ENCODE measurements at regions not wholly inside any gene's neighbourhood (a gene's known extent, or its start where the extent isn't known, plus 50 kb on each side); places are given as distances from the start of the nearest gene placed in this dataset.

- DNase-seq (ENCODE audit: low spot score) (no peak), ATAC-seq (no peak)
- Mint-ChIP-seq H3K4me1 (ENCODE audit: low read depth in 2 of 2) (peaks cover 0 to 4% of the 10 kb centered on the region in 2 donors), H3K27ac (no peak overlapping the region), H3K9me3 (no peaks in the 10 kb centered on the region), H3K36me3 (no peaks in the 10 kb centered on the region), H3K4me3 (no peak overlapping the region), H3K27me3 (peaks cover 17 to 23% of the 10 kb centered on the region in 2 donors)
Observed at GRCh38 chr12:67792185-67792584, 143.6 kb downstream of the DYRK2 start.

- H3K27me3 Mint-ChIP-seq = peaks cover 24 to 35% of the 10 kb centered on the region in 2 donors
- H3K4me3 Mint-ChIP-seq = no peak overlapping the region
- DNase-seq (ENCODE audit: low spot score) = no peak
- no peaks in the 10 kb centered on the region for H3K9me3 Mint-ChIP-seq
- no peak overlapping the region for H3K27ac Mint-ChIP-seq
- no peaks in the 10 kb centered on the region for H3K36me3 Mint-ChIP-seq
- H3K4me1 Mint-ChIP-seq (ENCODE audit: low read depth in 2 of 2) = peaks cover 0 to 4% of the 10 kb centered on the region in 2 donors
- no peak for ATAC-seq
Observed at GRCh38 chr12:67794161-67794560, 145.6 kb downstream of the DYRK2 start.

- peaks cover 0 to 4% of the 10 kb centered on the region in 2 donors for H3K4me1 Mint-ChIP-seq (ENCODE audit: low read depth in 2 of 2)
- H3K27ac Mint-ChIP-seq = no peak overlapping the region
- peaks cover 26 to 39% of the 10 kb centered on the region in 2 donors for H3K27me3 Mint-ChIP-seq
- no peak overlapping the region for H3K4me3 Mint-ChIP-seq
- DNase-seq (ENCODE audit: low spot score) (no peak), ATAC-seq (no peak)
- H3K9me3 Mint-ChIP-seq = no peaks in the 10 kb centered on the region
- no peaks in the 10 kb centered on the region for H3K36me3 Mint-ChIP-seq
Observed at GRCh38 chr12:67795236-67795635, 146.7 kb downstream of the DYRK2 start.

GRCh38 chr12:67797185-67797741, 148.7 kb downstream of the DYRK2 start:
- H3K27me3 Mint-ChIP-seq = peaks cover 16 to 29% of the 10 kb centered on the region in 2 donors
- peaks cover 0 to 4% of the 10 kb centered on the region in 2 donors for H3K4me1 Mint-ChIP-seq (ENCODE audit: low read depth in 2 of 2)
- ATAC-seq (no peak), DNase-seq (ENCODE audit: low spot score) (no peak)
- no peak overlapping the region for H3K27ac Mint-ChIP-seq
- no peak overlapping the region for H3K4me3 Mint-ChIP-seq
- no peaks in the 10 kb centered on the region for H3K9me3 Mint-ChIP-seq
- no peaks in the 10 kb centered on the region for H3K36me3 Mint-ChIP-seq

GRCh38 chr12:67797753-67798152, 149.2 kb downstream of the DYRK2 start:
- ATAC-seq (no peak), DNase-seq (ENCODE audit: low spot score) (no peak)
- Mint-ChIP-seq H3K4me3 (no peak overlapping the region), H3K27me3 (peaks cover 16 to 29% of the 10 kb centered on the region in 2 donors), H3K36me3 (no peaks in the 10 kb centered on the region), H3K27ac (no peak overlapping the region), H3K4me1 (ENCODE audit: low read depth in 2 of 2) (peaks cover 0 to 4% of the 10 kb centered on the region in 2 donors), H3K9me3 (no peaks in the 10 kb centered on the region)

GRCh38 chr12:67798768-67799167, 150.2 kb downstream of the DYRK2 start:
- H3K27ac Mint-ChIP-seq = no peak overlapping the region

GRCh38 chr12:67802731-67803130, 154.2 kb downstream of the DYRK2 start:
- Mint-ChIP-seq H3K9me3 (no peaks in the 10 kb centered on the region), H3K4me1 (ENCODE audit: low read depth in 2 of 2) (peaks cover 0 to 4% of the 10 kb centered on the region in 2 donors), H3K27me3 (peaks cover 8 to 15% of the 10 kb centered on the region in 2 donors), H3K27ac (no peak overlapping the region), H3K4me3 (no peak overlapping the region), H3K36me3 (no peaks in the 10 kb centered on the region)
- ATAC-seq (no peak), DNase-seq (ENCODE audit: low spot score) (no peak)

More at GRCh38 chr12:67798768-67799167, 150.2 kb downstream of the DYRK2 start:
- DNase-seq (ENCODE audit: low spot score) (no peak), ATAC-seq (no peak)
- peaks cover 0 to 4% of the 10 kb centered on the region in 2 donors for H3K4me1 Mint-ChIP-seq (ENCODE audit: low read depth in 2 of 2)
- H3K4me3 Mint-ChIP-seq = no peak overlapping the region
- peaks cover 16 to 29% of the 10 kb centered on the region in 2 donors for H3K27me3 Mint-ChIP-seq
- no peaks in the 10 kb centered on the region for H3K9me3 Mint-ChIP-seq
- H3K36me3 Mint-ChIP-seq = no peaks in the 10 kb centered on the region

- DNase-seq (ENCODE audit: low spot score) = no peak
- peaks cover 5 to 11% of the 10 kb centered on the region in 2 donors for H3K27me3 Mint-ChIP-seq
- no peak for ATAC-seq
- H3K4me1 Mint-ChIP-seq (ENCODE audit: low read depth in 2 of 2) = peaks cover 0 to 4% of the 10 kb centered on the region in 2 donors
- no peaks in the 10 kb centered on the region for H3K36me3 Mint-ChIP-seq
- no peak overlapping the region for H3K4me3 Mint-ChIP-seq
- H3K9me3 Mint-ChIP-seq = no peaks in the 10 kb centered on the region
- H3K27ac Mint-ChIP-seq = no peak overlapping the region
Observed at GRCh38 chr12:67803278-67803993, 154.9 kb downstream of the DYRK2 start.

- H3K36me3 Mint-ChIP-seq = no peaks in the 10 kb centered on the region
- H3K4me3 Mint-ChIP-seq = no peak overlapping the region
- no peak for DNase-seq (ENCODE audit: low spot score)
- H3K27ac Mint-ChIP-seq = no peak overlapping the region
- peaks cover 3 to 5% of the 10 kb centered on the region in 2 donors for H3K27me3 Mint-ChIP-seq
- peak in 1 of 2 donors; percentile 81 for ATAC-seq
- H3K9me3 Mint-ChIP-seq = no peaks in the 10 kb centered on the region
- H3K4me1 Mint-ChIP-seq (ENCODE audit: low read depth in 2 of 2) = peaks cover 0 to 4% of the 10 kb centered on the region in 2 donors
Observed at GRCh38 chr12:67804168-67804567, 155.6 kb downstream of the DYRK2 start.

GRCh38 chr12:67807814-67808213, 159.3 kb downstream of the DYRK2 start:
- DNase-seq (ENCODE audit: low spot score) (no peak), ATAC-seq (no peak)
- no peaks in the 10 kb centered on the region for H3K36me3 Mint-ChIP-seq
- no peaks in the 10 kb centered on the region for H3K4me1 Mint-ChIP-seq (ENCODE audit: low read depth in 2 of 2)
- peaks cover 2 to 5% of the 10 kb centered on the region in 2 donors for H3K27me3 Mint-ChIP-seq
- no peak overlapping the region for H3K4me3 Mint-ChIP-seq
- H3K9me3 Mint-ChIP-seq = no peaks in the 10 kb centered on the region
- H3K27ac Mint-ChIP-seq = no peak overlapping the region

- Mint-ChIP-seq H3K4me1 (ENCODE audit: low read depth in 2 of 2) (no peaks in the 10 kb centered on the region), H3K36me3 (no peaks in the 10 kb centered on the region), H3K9me3 (no peaks in the 10 kb centered on the region), H3K4me3 (no peak overlapping the region), H3K27ac (no peak overlapping the region), H3K27me3 (peaks cover 2 to 5% of the 10 kb centered on the region in 2 donors)
- ATAC-seq = no peak
- DNase-seq (ENCODE audit: low spot score) = no peak
Observed at GRCh38 chr12:67810166-67810565, 161.6 kb downstream of the DYRK2 start.

- peaks cover 9% of the 10 kb centered on the region for H3K36me3 Mint-ChIP-seq
- ATAC-seq = no peak
- peaks cover 2 to 5% of the 10 kb centered on the region in 2 donors for H3K27me3 Mint-ChIP-seq
- no peaks in the 10 kb centered on the region for H3K9me3 Mint-ChIP-seq
- H3K4me1 Mint-ChIP-seq (ENCODE audit: low read depth in 2 of 2) = no peaks in the 10 kb centered on the region
- DNase-seq (ENCODE audit: low spot score) = no peak
- H3K27ac Mint-ChIP-seq = no peak overlapping the region
- no peak overlapping the region for H3K4me3 Mint-ChIP-seq
Observed at GRCh38 chr12:67811437-67812361, 163.2 kb downstream of the DYRK2 start.

GRCh38 chr12:67813456-67813904, 164.9 kb downstream of the DYRK2 start:
- Mint-ChIP-seq H3K4me1 (ENCODE audit: low read depth in 2 of 2) (no peaks in the 10 kb centered on the region), H3K4me3 (no peak overlapping the region), H3K9me3 (no peaks in the 10 kb centered on the region), H3K27me3 (peaks cover 0 to 5% of the 10 kb centered on the region in 2 donors), H3K36me3 (peaks cover 20% of the 10 kb centered on the region), H3K27ac (no peak overlapping the region)
- no peak for ATAC-seq
- DNase-seq (ENCODE audit: low spot score) = no peak
